ENCODE measurements at regions not wholly inside any gene's neighbourhood (a gene's known extent, or its start where the extent isn't known, plus 50 kb on each side); places are given as distances from the start of the nearest gene placed in this dataset.

DNA sequence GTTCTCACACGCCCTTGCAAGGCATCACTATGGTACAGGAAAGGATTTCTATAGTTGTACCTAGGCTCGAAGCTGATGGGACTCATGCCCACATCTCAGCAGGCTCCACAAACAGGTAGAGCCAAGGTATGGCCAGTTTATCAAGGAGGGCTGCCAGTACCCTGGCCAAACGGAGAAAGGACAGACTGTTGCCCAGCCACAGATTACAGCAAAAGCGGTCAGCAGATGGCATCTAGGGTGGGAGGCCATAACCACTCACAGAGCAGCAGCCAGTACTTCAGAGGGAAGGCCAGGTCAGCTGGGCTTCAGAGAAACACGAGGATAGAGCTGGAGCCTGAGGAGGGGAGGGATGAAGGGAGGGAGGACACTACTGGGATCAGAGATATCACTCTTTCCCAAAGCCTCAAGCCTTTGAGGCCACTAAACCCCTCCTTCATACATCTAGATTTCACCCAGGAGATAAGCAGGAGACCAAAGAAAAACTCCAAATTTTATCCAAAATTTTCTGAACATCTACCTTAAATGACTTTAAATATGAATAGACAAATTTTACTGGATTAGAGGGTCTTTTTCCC, 904.2 kb upstream of the NXPH2 start:
- TF ChIP-seq, protein P1, sequence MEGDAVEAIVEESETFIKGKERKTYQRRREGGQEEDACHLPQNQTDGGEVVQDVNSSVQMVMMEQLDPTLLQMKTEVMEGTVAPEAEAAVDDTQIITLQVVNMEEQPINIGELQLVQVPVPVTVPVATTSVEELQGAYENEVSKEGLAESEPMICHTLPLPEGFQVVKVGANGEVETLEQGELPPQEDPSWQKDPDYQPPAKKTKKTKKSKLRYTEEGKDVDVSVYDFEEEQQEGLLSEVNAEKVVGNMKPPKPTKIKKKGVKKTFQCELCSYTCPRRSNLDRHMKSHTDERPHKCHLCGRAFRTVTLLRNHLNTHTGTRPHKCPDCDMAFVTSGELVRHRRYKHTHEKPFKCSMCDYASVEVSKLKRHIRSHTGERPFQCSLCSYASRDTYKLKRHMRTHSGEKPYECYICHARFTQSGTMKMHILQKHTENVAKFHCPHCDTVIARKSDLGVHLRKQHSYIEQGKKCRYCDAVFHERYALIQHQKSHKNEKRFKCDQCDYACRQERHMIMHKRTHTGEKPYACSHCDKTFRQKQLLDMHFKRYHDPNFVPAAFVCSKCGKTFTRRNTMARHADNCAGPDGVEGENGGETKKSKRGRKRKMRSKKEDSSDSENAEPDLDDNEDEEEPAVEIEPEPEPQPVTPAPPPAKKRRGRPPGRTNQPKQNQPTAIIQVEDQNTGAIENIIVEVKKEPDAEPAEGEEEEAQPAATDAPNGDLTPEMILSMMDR (IDR thresholded peaks at IDR 0.05), result no peak
- TF ChIP-seq EP300 (IDR thresholded peaks at IDR 0.05; ENCODE audit: low read depth), result no peak
- no peak for TF ChIP-seq POLR2AphosphoS5 (IDR thresholded peaks at IDR 0.05)
- no peak for TF ChIP-seq POLR2A (IDR thresholded peaks at IDR 0.05)
